HEK293 (cell line): ENCODE measurements at regions not wholly inside any gene's neighbourhood (a gene's known extent, or its start where the extent isn't known, plus 50 kb on each side); places are given as distances from the start of the nearest gene placed in this dataset.

Source experiments
- CTCF ChIA-PET: fragments of 350-600 bp; formaldehyde crosslinking; extraction: SDS; loops from one replicate; lab custom pipeline; 2021; ENCODE audit warnings: antibody characterized with exemption; lab: Yijun Ruan, JAX
- POLR2A ChIA-PET: fragments of 300-600 bp; formaldehyde crosslinking; extraction: SDS; loops from one replicate; lab custom pipeline; 2020; ENCODE audit warnings: antibody characterized with exemption, inconsistent platforms; lab: Yijun Ruan, JAX
- H3K27ac ChIP-seq: fragments of 200-500 bp; sonication (Bioruptor generic); 2 replicates; pipeline ENCODE4 v1.5.1; 2014; ENCODE audit warnings: low read depth, low read length, control low read depth, inconsistent platforms; ENCODE audit errors: extremely low read depth
- H3K36me3 ChIP-seq, 2 experiments: fragments of 200-500 bp in 1 of 2; sonication (Bioruptor generic) in 1 of 2; 1 replicate in 1 of 2; 2 replicates in 1 of 2; pipeline ENCODE4 v1.5.1; 2014 to 2017; ENCODE audit warnings: inconsistent platforms in 2 of 2, low read length in 2 of 2; ENCODE audit not compliant: control insufficient read depth in 2 of 2, insufficient read depth in 1 of 2
- H3K4me1 ChIP-seq: fragments of 200-500 bp; sonication (Bioruptor generic); 2 replicates; pipeline ENCODE4 v1.5.1; 2014; ENCODE audit warnings: mild to moderate bottlenecking, low read length, inconsistent platforms; ENCODE audit not compliant: control insufficient read depth, insufficient read depth
- H3K4me3 ChIP-seq: 2 replicates; pipeline ENCODE4 v1.5.1; 2011; ENCODE audit warnings: low read depth, mild to moderate bottlenecking, control low read depth, low read length, moderate library complexity
- H3K9me3 ChIP-seq: fragments of 200-500 bp; sonication (Bioruptor generic); 2 replicates; pipeline ENCODE4 v1.5.1; 2014; ENCODE audit warnings: low read depth, low read length, inconsistent platforms; ENCODE audit not compliant: control insufficient read depth, insufficient read depth
- IKZF3 ChIP-seq: fragments of 450-650 bp; IDR thresholded peaks from 2 replicates; pipeline ENCODE4 v1.5.0; 2018; ENCODE audit warnings: missing biosample characterization, mild to moderate bottlenecking, missing genetic modification characterization, moderate library complexity
- ZBTB48 ChIP-seq: fragments of 450-650 bp; formaldehyde crosslinking; IDR thresholded peaks from 2 replicates; pipeline ENCODE4 v1.5.1; 2016; ENCODE audit warnings: missing biosample characterization, missing genetic modification characterization
- ZBTB7A ChIP-seq: fragments of 450-650 bp; formaldehyde crosslinking; IDR thresholded peaks from 2 replicates; pipeline ENCODE4 v1.5.1; 2016; ENCODE audit warnings: low read depth, missing biosample characterization, missing genetic modification characterization
- ZBTB8A ChIP-seq: fragments of 450-650 bp; formaldehyde crosslinking; IDR thresholded peaks from 2 replicates; pipeline ENCODE4 v1.5.1; 2016; ENCODE audit warnings: missing biosample characterization, missing genetic modification characterization
- ZFHX2 ChIP-seq: fragments of 450-650 bp; formaldehyde crosslinking; conservative IDR thresholded peaks from 2 replicates; pipeline ENCODE4 v1.5.1; 2016; ENCODE audit warnings: missing biosample characterization, missing genetic modification characterization
- ZNF10 ChIP-seq: fragments of 450-650 bp; formaldehyde crosslinking; IDR thresholded peaks from 2 replicates; pipeline ENCODE4 v1.5.1; 2017; ENCODE audit warnings: missing biosample characterization, missing genetic modification characterization
- ZNF112 ChIP-seq: fragments of 450-650 bp; formaldehyde crosslinking; IDR thresholded peaks from 2 replicates; pipeline ENCODE4 v1.5.0; 2017; ENCODE audit warnings: missing biosample characterization, missing genetic modification characterization
- ZNF132 ChIP-seq: fragments of 450-650 bp; formaldehyde crosslinking; IDR thresholded peaks from 2 replicates; pipeline ENCODE4 v1.5.1; 2017; ENCODE audit warnings: missing biosample characterization, missing genetic modification characterization, borderline replicate concordance
- ZNF146 ChIP-seq: fragments of 450-650 bp; formaldehyde crosslinking; IDR thresholded peaks from 2 replicates; pipeline ENCODE4 v1.5.1; 2016; ENCODE audit warnings: missing biosample characterization, missing genetic modification characterization
- ZNF157 ChIP-seq: fragments of 450-650 bp; formaldehyde crosslinking; IDR thresholded peaks from 2 replicates; pipeline ENCODE4 v1.5.1; 2016; ENCODE audit warnings: missing biosample characterization, missing genetic modification characterization
- ZNF175 ChIP-seq: fragments of 450-650 bp; formaldehyde crosslinking; IDR thresholded peaks from 2 replicates; pipeline ENCODE4 v1.5.1; 2016; ENCODE audit warnings: missing biosample characterization, missing genetic modification characterization
- ZNF19 ChIP-seq: fragments of 450-650 bp; formaldehyde crosslinking; IDR thresholded peaks from 2 replicates; pipeline ENCODE4; 2016; ENCODE audit warnings: missing biosample characterization, missing genetic modification characterization, low read depth
- ZNF2 ChIP-seq: fragments of 450-650 bp; formaldehyde crosslinking; IDR thresholded peaks from 2 replicates; pipeline ENCODE4 v1.5.1; 2016; ENCODE audit warnings: missing biosample characterization, missing genetic modification characterization
- ZNF202 ChIP-seq: fragments of 450-650 bp; formaldehyde crosslinking; IDR thresholded peaks from 2 replicates; pipeline ENCODE4 v1.5.1; 2016; ENCODE audit warnings: missing biosample characterization, missing genetic modification characterization, borderline replicate concordance
- ZNF221 ChIP-seq: fragments of 450-650 bp; formaldehyde crosslinking; IDR thresholded peaks from 2 replicates; pipeline ENCODE4 v1.5.1; 2017; ENCODE audit warnings: missing biosample characterization, missing genetic modification characterization, borderline replicate concordance
- ZNF24 ChIP-seq: fragments of 450-650 bp; formaldehyde crosslinking; IDR thresholded peaks from 2 replicates; pipeline ENCODE4 v1.5.1; 2016; ENCODE audit warnings: missing biosample characterization, missing genetic modification characterization
- ZNF350 ChIP-seq: fragments of 450-650 bp; formaldehyde crosslinking; IDR thresholded peaks from 2 replicates; pipeline ENCODE4 v1.5.0; 2017; ENCODE audit warnings: missing biosample characterization, mild to moderate bottlenecking, missing genetic modification characterization
- ZNF37A ChIP-seq: fragments of 450-650 bp; IDR thresholded peaks from 2 replicates; pipeline ENCODE4 v1.5.1; 2018; ENCODE audit warnings: missing biosample characterization, missing genetic modification characterization
- ZNF394 ChIP-seq: fragments of 450-650 bp; formaldehyde crosslinking; IDR thresholded peaks from 2 replicates; pipeline ENCODE4 v1.5.1; 2016; ENCODE audit warnings: missing biosample characterization, missing genetic modification characterization, mild to moderate bottlenecking, moderate library complexity, borderline replicate concordance
- ZNF473 ChIP-seq: fragments of 450-650 bp; formaldehyde crosslinking; IDR thresholded peaks from 2 replicates; pipeline ENCODE4 v1.5.1; 2017; ENCODE audit warnings: missing biosample characterization, missing genetic modification characterization
- ZNF585B ChIP-seq: fragments of 450-650 bp; formaldehyde crosslinking; IDR thresholded peaks from 2 replicates; pipeline ENCODE4 v1.5.1; 2016; ENCODE audit warnings: missing biosample characterization, missing genetic modification characterization
- ZNF610 ChIP-seq: fragments of 450-650 bp; formaldehyde crosslinking; IDR thresholded peaks from 2 replicates; pipeline ENCODE4 v1.5.1; 2016; ENCODE audit warnings: missing biosample characterization, missing genetic modification characterization, borderline replicate concordance
- ZNF629 ChIP-seq: fragments of 450-650 bp; formaldehyde crosslinking; IDR thresholded peaks from 2 replicates; pipeline ENCODE4 v1.5.1; 2017; ENCODE audit warnings: missing biosample characterization, missing genetic modification characterization
- ZNF785 ChIP-seq: fragments of 450-650 bp; formaldehyde crosslinking; IDR thresholded peaks from 2 replicates; pipeline ENCODE4 v1.5.1; 2016; ENCODE audit warnings: missing biosample characterization, missing genetic modification characterization
- ZNF843 ChIP-seq: fragments of 450-650 bp; formaldehyde crosslinking; IDR thresholded peaks from 2 replicates; pipeline ENCODE4 v1.5.1; 2016; ENCODE audit warnings: missing biosample characterization, missing genetic modification characterization
- TF ChIP-seq, protein P1 (sequence below): fragments of 450-650 bp; formaldehyde crosslinking; IDR thresholded peaks from 2 replicates; pipeline ENCODE4; 2016; ENCODE audit warnings: missing biosample characterization, missing genetic modification characterization
- TF ChIP-seq, protein P2 (sequence below): fragments of 450-650 bp; formaldehyde crosslinking; IDR thresholded peaks from 2 replicates; pipeline ENCODE4 v1.5.1; 2016; ENCODE audit warnings: missing biosample characterization, missing genetic modification characterization
- TF ChIP-seq, protein P3 (sequence below): fragments of 450-650 bp; formaldehyde crosslinking; IDR thresholded peaks from 2 replicates; pipeline ENCODE4 v1.5.1; 2016; ENCODE audit warnings: missing biosample characterization, missing genetic modification characterization, borderline replicate concordance
- TF ChIP-seq, protein P4 (sequence below): fragments of 450-650 bp; formaldehyde crosslinking; IDR thresholded peaks from 2 replicates; pipeline ENCODE4 v1.5.1; 2016; ENCODE audit warnings: missing biosample characterization, missing genetic modification characterization, low read depth

DNA sequence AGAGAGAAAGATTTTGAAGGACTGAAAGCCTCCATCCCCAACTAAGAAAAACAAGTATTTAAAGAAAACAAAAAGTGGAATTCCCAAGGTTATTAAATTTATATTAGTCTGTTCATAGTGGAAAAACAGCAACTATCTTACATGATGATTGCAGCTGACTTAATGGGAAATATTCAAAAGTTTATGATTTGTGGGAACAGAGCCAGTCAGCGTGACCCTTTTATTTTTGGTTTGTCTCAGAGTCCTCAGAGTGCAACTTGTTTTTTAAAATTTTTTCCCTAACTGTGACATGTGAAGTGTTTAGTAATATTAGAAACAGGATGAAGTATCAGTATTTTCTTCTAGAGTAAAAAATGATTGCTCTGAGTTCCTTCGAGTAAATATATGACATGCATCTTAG, 441.9 kb upstream of the MCTP2 start:
- TF ChIP-seq, protein P1, sequence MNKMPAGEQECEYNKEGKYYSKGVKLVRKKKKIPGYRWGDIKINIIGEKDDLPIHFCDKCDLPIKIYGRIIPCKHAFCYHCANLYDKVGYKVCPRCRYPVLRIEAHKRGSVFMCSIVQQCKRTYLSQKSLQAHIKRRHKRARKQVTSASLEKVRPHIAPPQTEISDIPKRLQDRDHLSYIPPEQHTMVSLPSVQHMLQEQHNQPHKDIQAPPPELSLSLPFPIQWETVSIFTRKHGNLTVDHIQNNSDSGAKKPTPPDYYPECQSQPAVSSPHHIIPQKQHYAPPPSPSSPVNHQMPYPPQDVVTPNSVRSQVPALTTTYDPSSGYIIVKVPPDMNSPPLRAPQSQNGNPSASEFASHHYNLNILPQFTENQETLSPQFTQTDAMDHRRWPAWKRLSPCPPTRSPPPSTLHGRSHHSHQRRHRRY (tag by site-specific recombination) = no peak
- TF ChIP-seq ZNF37A (tag by site-specific recombination) = no peak
- no peak for TF ChIP-seq ZNF19 (tag by site-specific recombination)
- TF ChIP-seq ZNF175 (tag by site-specific recombination) = no peak
- no peak for TF ChIP-seq ZNF10
- no peak for TF ChIP-seq ZNF202
- no peak for TF ChIP-seq ZNF394 (tag by site-specific recombination)
- TF ChIP-seq, protein P2, sequence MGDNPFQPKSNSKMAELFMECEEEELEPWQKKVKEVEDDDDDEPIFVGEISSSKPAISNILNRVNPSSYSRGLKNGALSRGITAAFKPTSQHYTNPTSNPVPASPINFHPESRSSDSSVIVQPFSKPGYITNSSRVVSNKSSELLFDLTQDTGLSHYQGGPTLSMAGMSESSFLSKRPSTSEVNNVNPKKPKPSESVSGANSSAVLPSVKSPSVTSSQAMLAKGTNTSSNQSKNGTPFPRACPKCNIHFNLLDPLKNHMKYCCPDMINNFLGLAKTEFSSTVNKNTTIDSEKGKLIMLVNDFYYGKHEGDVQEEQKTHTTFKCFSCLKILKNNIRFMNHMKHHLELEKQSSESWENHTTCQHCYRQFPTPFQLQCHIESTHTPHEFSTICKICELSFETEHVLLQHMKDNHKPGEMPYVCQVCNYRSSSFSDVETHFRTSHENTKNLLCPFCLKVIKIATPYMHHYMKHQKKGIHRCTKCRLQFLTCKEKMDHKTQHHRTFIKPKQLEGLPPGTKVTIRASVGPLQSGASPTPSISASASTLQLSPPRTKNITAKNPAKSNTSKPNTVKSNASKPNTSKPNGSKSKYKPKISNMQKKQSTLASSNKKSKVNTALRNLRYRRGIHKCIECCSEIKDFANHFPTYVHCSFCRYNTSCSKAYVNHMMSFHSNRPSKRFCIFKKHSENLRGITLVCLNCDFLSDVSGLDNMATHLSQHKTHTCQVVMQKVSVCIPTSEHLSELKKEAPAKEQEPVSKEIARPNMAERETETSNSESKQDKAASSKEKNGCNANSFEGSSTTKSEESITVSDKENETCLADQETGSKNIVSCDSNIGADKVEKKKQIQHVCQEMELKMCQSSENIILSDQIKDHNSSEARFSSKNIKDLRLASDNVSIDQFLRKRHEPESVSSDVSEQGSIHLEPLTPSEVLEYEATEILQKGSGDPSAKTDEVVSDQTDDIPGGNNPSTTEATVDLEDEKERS (tag by site-specific recombination) = no peak
- TF ChIP-seq ZNF24 (tag by site-specific recombination) = no peak
- TF ChIP-seq IKZF3 (tag by site-specific recombination) = no peak
- TF ChIP-seq ZNF221 (tag by site-specific recombination) = no peak
- TF ChIP-seq ZNF785 = no peak
- no peak for TF ChIP-seq ZFHX2 (tag by site-specific recombination)
- H3K4me3 ChIP-seq = no peak overlapping the region
- H3K4me1 ChIP-seq = no peaks in the 10 kb centered on the region
- ChIA-PET POLR2A (no interaction called here), CTCF (interaction anchor here (0.6 to 1.3 kb wide), 2 partner anchors 72 to 330 kb away, joined by 3 read pairs; no protein-coding TSS in a partner anchor)
- H3K9me3 ChIP-seq = no peaks in the 10 kb centered on the region
- no peak overlapping the region for H3K27ac ChIP-seq
- no peaks in the 10 kb centered on the region for H3K36me3 ChIP-seq

DNA sequence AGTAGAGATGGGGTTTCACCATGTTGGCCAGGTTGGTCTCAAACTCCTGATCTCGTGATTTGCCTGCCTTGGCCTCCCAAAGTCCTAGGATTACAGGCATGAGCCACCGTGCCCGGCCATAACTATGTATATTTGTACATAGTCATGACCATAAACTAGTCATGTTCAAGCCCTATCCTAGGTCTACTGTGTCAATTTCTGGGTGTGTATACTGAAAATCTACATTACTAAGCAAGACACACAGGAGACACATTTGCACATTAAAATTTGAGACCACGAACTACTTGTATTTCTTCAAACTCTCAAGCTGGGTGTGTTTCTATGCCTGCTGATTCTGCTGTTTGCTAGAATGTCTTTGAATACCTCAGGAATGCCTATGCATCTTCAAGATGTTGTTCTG, 451.3 kb upstream of the MCTP2 start:
- POLR2A ChIA-PET = no interaction called here
- Histone ChIP-seq H3K4me1 (no peaks in the 10 kb centered on the region), H3K36me3 (no peaks in the 10 kb centered on the region), H3K4me3 (no peak overlapping the region), H3K9me3 (no peaks in the 10 kb centered on the region), H3K27ac (no peak overlapping the region)
- CTCF ChIA-PET = no interaction called here
- TF ChIP-seq ZBTB48 = no peak
- no peak for TF ChIP-seq ZNF473 (tag by site-specific recombination)
- TF ChIP-seq, protein P3, sequence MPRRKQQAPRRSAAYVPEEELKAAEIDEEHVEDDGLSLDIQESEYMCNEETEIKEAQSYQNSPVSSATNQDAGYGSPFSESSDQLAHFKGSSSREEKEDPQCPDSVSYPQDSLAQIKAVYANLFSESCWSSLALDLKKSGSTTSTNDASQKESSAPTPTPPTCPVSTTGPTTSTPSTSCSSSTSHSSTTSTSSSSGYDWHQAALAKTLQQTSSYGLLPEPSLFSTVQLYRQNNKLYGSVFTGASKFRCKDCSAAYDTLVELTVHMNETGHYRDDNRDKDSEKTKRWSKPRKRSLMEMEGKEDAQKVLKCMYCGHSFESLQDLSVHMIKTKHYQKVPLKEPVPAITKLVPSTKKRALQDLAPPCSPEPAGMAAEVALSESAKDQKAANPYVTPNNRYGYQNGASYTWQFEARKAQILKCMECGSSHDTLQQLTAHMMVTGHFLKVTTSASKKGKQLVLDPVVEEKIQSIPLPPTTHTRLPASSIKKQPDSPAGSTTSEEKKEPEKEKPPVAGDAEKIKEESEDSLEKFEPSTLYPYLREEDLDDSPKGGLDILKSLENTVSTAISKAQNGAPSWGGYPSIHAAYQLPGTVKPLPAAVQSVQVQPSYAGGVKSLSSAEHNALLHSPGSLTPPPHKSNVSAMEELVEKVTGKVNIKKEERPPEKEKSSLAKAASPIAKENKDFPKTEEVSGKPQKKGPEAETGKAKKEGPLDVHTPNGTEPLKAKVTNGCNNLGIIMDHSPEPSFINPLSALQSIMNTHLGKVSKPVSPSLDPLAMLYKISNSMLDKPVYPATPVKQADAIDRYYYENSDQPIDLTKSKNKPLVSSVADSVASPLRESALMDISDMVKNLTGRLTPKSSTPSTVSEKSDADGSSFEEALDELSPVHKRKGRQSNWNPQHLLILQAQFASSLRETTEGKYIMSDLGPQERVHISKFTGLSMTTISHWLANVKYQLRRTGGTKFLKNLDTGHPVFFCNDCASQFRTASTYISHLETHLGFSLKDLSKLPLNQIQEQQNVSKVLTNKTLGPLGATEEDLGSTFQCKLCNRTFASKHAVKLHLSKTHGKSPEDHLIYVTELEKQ = no peak
- TF ChIP-seq, protein P4, sequence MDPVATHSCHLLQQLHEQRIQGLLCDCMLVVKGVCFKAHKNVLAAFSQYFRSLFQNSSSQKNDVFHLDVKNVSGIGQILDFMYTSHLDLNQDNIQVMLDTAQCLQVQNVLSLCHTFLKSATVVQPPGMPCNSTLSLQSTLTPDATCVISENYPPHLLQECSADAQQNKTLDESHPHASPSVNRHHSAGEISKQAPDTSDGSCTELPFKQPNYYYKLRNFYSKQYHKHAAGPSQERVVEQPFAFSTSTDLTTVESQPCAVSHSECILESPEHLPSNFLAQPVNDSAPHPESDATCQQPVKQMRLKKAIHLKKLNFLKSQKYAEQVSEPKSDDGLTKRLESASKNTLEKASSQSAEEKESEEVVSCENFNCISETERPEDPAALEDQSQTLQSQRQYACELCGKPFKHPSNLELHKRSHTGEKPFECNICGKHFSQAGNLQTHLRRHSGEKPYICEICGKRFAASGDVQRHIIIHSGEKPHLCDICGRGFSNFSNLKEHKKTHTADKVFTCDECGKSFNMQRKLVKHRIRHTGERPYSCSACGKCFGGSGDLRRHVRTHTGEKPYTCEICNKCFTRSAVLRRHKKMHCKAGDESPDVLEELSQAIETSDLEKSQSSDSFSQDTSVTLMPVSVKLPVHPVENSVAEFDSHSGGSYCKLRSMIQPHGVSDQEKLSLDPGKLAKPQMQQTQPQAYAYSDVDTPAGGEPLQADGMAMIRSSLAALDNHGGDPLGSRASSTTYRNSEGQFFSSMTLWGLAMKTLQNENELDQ (tag by site-specific recombination) = no peak
- TF ChIP-seq ZNF132 (tag by site-specific recombination) = no peak
- TF ChIP-seq ZNF146 (tag by site-specific recombination) = no peak
- TF ChIP-seq ZNF843 (tag by site-specific recombination) = no peak
- no peak for TF ChIP-seq ZNF629 (tag by site-specific recombination)
- TF ChIP-seq ZNF112 (tag by site-specific recombination) = no peak
- no peak for TF ChIP-seq ZNF157 (tag by site-specific recombination)
- TF ChIP-seq ZNF2 = no peak
- TF ChIP-seq ZBTB8A (tag by site-specific recombination) = no peak
- TF ChIP-seq ZBTB7A (tag by site-specific recombination) = no peak
- no peak for TF ChIP-seq ZNF585B (tag by site-specific recombination)
- TF ChIP-seq ZNF350 = no peak
- TF ChIP-seq ZNF610 (tag by site-specific recombination) = no peak
